ENCODE measurements at regions not wholly inside any gene's neighbourhood (a gene's known extent, or its start where the extent isn't known, plus 50 kb on each side); places are given as distances from the start of the nearest gene placed in this dataset.
"Not testable (repeated sequence)": the region's sequence is repeated elsewhere in the genome, so short reads cannot be mapped to it uniquely, and the experiment has no call there.

- TF ChIP-seq POLR2AphosphoS5, CTCF (IDR thresholded peaks at IDR 0.05): not testable (repeated sequence)
Observed at GRCh38 chr16:13632504-13632903, 287.4 kb upstream of the ERCC4 start.

All from stomach (tissue), 4 donors.